ENCODE measurements at regions not wholly inside any gene's neighbourhood (a gene's known extent, or its start where the extent isn't known, plus 50 kb on each side); places are given as distances from the start of the nearest gene placed in this dataset.

DNA sequence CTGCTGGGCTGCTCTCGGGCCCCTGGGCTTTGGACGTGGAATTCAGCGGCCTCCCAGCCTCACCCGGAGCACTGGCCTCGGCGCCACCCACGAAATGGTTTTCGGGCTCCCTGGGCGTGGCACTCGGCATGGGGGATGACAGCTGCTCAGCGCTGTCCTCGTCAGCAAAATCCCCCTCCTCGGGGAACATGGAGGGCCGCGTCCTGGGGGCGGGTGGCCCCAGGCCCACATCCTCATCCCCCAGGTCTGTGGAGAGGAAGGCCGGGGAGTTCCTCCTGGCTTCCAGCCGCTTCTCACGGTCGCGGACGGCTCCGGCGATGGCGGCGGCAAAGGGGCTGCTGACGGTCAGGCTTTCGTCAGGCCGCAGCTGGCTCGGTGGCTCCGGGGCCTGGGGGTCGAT is 88.4 kb downstream of the CTTN start:
- no peak for DNase-seq

- DNase-seq: no peak
Observed at GRCh38 chr11:70487160-70487559, 88.8 kb downstream of the CTTN start.

DNA sequence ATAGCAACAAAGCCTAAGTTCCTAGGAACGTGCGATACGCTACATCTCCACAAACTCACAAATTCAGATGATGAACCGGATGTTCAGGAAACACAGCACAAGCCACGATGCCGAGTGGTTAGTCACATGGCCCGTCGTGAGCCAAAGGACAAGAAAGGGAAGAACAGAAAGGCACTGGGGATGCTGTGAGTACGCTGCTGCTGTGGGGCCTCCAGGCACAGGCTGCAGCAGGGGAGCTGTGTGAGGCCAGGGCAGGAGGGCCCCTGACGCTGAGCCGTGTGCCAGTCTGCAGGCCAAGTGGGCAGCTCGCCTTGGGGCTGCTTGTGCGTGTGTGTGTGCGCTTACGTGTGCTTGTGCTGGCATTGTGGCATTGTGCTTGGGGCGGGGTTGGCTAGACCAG is 89.4 kb downstream of the CTTN start:
- DNase-seq: no peak

- DNase-seq: no peak
Observed at GRCh38 chr11:70488171-70488703, 89.9 kb downstream of the CTTN start.

DNA sequence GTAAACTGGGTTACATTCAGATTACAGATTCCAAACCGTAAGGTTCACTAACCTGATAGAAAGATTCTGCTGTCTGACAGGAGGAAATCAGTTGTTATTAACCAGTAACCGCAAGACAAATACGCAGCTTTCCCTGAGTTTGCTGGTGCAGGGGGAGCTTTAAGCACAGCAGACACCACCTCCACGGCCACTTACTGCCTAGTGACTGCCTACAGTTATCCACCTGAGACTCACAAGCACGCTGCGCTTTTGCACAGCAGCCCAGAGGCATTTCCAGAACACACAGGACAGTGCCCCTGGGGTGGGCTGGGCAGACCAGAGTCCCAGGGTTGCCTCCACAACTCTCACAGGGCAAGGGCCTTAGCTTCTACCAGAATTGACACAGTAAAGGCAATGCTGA is 90.9 kb downstream of the CTTN start:
- DNase-seq: no peak

- DNase-seq: no peak
Observed at GRCh38 chr11:70490208-70490607, 91.9 kb downstream of the CTTN start.

DNA sequence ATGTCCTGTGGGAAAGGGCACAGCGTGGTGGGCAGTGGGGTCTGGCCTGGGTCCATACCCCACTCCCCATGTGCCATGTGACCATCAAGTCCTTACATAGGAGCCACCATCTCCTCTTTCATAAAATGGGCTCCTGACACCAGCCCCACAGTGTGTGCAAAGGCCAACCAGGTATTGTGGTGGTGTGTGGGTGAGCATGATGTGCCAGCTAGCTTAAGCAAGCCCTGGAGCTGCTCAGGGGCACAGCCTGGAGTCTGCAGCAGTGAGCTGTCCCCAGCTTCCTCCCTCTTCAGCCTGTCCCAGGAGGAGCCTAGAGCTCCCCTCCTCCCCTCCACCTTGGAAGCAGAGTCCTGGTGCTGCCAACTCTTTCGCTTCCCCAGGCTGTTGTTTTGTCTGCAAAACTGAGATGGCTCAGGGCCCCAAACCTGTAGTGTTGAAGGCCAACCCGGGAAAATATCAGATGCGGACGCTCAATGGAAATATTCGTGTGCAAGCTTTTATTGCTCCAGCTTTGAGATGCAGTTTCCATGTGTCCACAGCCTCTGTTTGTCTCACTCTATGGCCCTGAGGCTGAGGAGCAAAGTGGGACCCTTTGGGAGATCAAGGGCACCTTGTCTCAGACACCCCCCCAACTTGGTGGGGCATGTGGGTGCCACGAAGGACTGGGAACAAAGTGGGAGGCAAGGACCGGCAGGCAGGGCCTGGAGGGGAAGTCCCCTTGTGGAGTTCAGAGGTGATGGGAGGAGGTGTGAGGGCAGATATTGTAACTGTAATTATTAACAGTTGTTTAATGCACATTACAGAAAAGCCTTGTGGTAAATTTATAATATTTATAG is 92.6 kb downstream of the CTTN start:
- DNase-seq: no peak

GRCh38 chr11:70491696-70492472 is 93.6 kb downstream of the CTTN start:
- no peak for DNase-seq

DNA sequence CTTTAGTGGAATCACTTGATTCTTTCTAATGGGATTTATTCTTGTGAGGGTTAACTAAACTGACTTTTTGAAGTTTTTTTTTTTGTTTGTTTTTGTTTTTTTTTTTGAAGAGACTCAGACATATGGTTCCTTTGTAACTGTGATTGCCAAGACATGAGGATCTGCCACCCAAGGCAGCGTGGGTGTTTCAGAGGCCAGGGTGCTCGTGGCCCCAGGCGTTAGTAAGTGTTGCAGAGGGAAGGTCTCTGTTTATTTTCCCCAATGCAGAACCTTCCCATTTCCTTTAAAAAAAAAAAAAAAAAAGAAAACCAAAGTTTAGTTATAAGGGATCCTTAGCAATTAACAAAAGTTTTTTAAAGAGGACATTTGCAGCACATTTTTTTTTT is 94.8 kb downstream of the CTTN start:
- no peak for DNase-seq

DNA sequence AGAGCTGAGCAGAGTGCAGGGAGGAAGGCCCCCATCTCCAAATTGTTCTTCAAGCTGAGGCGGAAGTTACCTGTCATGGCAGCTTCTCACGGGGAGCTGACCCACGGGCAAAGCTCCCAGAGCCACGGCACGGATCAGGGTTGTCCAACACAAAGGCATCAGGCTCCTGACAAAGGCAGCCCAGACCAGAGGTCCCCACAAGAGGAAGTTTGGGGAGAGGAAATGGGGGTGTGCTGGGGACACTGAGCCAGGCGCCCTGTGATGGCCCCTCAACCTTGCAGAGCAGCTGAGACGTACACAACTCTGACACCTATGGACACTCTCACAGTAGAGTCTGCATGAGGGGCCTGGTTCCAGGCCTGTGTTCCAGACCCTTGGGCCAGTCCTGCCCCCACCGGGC is 95.6 kb downstream of the CTTN start:
- no peak for DNase-seq

GRCh38 chr11:70494559-70495350 is 96.4 kb downstream of the CTTN start:
- DNase-seq: no peak

GRCh38 chr11:70495351-70496310 is 97.3 kb downstream of the CTTN start:
- no peak for DNase-seq

GRCh38 chr11:70496591-70497535 is 98.5 kb downstream of the CTTN start:
- DNase-seq: no peak

- no peak for DNase-seq
Observed at GRCh38 chr11:70497536-70498075, 99.3 kb downstream of the CTTN start.

DNA sequence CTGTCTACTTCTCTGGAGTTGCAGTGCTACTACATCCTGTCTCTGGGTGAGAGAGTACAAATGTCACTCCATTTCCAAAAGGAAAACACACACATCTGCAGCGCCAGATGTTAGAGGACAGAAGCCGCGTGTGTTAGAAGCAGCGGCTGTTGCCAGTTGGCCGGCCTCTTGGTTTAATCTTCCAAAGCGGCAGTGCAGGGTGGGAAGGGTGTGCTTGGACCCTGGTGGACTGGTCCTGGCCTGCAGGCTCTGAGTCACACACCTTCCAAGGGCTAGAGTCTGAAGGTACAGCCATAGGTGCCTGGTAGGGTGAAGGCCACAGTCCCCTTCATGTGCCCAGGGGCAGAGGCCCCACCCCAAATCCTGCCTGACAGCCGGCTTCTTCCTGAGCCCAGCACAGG is 99.8 kb downstream of the CTTN start:
- no peak for DNase-seq

DNA sequence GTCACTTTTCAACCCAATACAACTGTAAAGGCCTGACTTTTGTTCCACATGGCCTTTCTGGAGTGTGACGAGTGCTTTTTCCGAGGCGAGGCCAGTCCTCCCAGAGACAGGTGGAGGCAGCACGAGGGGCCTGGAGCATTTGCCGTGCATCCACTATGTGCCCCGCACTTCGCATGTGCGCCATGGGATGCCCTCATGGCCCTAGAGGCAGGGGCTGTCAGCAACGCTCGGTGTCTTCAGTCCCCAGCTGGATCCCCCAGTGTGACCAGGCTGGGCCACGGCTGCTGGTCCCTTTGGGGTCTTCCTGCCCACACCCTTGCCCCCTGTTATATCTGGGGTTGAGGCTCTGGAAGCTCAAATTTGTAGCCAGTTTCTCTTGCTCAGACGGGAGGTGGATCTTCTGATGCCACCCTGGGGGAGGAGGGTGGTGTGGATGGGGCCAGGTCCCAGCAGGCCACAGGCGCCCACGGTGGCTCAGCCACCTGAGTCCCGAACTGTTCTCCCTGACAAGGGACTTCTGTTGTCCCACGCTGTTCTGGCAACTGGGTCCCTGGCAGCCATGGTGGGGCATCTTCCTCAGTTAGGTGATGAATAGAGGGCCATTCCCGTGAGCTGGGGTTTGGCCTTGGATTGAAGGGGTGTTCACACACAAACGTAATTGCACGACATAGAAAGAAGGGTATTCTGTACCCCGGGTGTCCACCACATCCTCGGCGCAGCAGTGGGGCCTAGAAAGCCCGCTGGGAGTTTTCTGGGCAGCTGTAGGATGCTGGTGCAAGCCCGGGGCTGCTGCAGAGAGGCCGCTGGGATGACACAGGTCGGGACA is 100.9 kb downstream of the CTTN start:
- no peak for DNase-seq

DNA sequence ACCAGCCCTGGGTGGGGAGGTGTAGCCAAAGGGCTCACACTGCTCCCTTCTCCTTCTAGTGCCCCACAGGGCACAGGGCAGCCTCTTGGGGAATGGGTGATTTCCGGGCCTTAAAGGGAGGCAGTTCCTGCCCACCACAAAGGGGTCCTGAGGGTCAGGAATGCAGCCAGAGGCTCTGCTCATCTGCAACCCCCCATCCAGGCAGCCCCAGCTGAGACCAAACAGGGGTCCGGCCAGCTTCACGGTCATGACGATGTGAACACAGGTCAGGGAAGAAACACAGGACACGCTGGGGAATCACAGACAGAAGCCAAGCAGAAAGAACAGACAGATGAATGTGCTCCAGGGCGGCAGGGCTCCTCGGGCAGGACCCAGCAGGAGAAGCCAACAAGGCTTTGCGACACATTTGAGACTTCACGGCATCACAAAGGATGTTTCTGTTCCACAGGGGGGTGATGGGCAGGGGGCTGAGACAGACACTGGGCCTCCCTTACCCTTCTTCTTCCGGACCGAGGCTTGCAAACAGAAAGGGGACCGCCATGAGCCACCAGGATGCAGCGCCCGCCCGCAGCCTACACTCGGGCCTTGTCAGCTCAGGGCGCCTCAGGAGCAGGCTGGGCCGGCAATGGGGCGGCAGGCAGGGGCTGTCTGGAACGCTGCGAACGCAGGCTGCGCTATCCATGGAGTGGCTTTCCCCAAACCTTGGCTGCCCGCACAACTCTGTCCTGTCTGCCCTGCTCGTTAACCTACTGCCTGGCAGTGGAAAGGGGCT is 101.9 kb downstream of the CTTN start:
- DNase-seq: no peak

DNA sequence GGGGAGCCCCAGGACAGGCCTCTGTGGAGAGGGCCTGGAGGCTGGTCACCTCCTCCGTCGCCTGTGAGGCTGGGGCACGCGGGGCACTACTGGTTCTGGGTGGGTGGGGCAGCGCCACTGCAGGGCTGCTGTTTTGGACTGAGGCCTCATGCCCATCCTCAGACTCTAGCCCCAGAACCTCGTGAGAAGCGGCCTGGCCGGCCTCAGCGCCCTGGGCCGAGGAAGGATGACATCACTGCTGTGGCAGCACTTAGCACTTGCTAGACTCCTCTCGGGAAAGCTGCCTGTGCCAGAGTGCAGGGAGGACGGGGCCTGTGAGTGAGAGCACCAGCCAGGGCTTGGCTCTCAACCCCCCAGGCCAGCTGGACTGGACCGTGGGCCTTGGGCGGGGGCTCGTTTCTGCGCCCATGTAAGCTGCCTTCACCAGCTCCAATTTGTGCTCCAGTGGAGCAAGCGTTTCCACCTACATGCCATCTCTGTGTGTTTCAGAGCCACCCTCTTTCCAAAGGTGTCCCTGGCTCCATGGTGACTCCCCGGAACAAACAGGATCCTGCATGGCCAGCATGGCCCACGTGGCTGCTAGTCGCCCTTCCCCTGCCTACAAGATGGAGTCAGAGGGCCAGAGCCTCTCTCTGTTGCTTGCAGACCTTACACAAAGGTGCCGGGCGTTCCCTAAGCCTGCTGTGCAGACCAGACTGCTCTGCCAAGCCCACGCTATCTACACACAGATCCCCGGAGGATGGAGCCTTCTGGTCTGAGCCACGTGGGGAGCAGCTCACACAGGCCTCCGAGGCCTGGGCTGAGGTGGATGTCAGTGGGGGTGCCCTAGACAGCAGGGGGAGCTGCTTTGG is 102.9 kb downstream of the CTTN start:
- DNase-seq: no peak
